GM21447 (cell line): ENCODE measurements at regions not wholly inside any gene's neighbourhood (a gene's known extent, or its start where the extent isn't known, plus 50 kb on each side); places are given as distances from the start of the nearest gene placed in this dataset.
A peak's percentile ranks its signal among the peaks of the same experiment; 100 is the strongest.

Source experiments
- ATAC-seq: cut with Tn5 transposase; IDR thresholded peaks from one replicate; pipeline ENCODE4 v1.9.1; 2021; ENCODE audit not compliant: unreplicated experiment

- no peak for ATAC-seq
Measured at GRCh38 chr13:62337109-62337880, 921.6 kb upstream of the PCDH20 start.

GRCh38 chr13:62336507-62336906, 920.9 kb upstream of the PCDH20 start:
- ATAC-seq: no peak

GRCh38 chr13:62333466-62333865, 917.8 kb upstream of the PCDH20 start:
- no peak for ATAC-seq

GRCh38 chr13:62331384-62331783, 915.7 kb upstream of the PCDH20 start:
- no peak for ATAC-seq

DNA sequence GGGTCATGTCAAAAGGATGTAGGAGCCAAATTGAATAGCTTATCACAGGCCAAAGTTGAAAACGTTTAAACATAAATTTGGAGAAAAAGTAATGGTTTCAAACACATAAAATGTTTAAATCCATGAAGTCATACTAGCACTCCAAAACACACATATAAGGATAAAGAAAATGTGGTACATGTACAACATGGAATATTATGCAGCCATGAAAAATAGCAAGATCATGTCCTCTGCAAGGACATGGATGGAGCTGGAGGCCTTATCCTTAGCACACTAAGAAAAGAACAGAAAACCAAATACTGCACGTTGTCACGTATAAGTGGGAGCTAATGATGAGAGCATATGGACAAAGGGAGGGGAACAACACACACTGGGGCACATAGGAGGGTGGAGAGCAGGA, 911.7 kb upstream of the PCDH20 start:
- no peak for ATAC-seq

DNA sequence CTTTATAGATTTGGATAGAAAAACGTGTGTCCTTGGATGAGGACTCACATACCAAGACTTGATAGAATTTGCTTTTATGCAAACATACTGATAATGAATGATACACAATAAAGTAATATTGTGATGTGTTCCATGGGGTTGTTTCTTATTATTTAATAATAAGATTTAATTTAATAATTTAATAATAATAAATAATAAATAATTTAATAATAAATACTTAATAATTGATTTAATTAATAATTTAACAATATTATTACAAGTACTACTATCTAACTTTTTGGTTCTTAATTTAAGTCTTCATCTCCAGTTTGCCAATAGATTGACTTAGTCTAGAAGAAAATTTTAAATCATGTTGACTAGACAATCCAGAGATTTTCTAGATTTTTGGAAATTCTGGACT, 909.2 kb upstream of the PCDH20 start:
- no peak for ATAC-seq

GRCh38 chr13:62321895-62322294, 906.2 kb upstream of the PCDH20 start:
- ATAC-seq: no peak

DNA sequence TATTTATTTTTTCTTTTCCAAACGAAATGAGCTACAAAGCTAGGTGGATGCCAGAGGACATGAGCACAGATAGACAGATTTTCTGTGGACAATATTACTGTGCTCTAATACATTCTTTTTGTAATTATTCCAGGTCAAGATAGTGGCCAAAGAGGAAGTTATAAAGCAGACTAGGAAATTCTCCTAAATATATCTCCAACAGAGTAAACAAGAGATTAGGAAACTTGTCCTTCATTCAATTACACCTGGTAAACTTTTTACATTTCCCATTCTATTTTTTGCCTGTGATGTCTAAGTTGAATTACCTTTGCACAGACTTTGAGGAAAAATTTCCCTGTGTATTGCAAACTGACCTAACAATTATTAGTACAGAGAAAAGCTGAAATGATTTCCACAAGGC, 905.5 kb upstream of the PCDH20 start:
- no peak for ATAC-seq

GRCh38 chr13:62320129-62321108, 904.8 kb upstream of the PCDH20 start:
- ATAC-seq: no peak

GRCh38 chr13:62309904-62310303, 894.3 kb upstream of the PCDH20 start:
- ATAC-seq: no peak

GRCh38 chr13:62305756-62306155, 890.1 kb upstream of the PCDH20 start:
- ATAC-seq: peak; percentile 59

DNA sequence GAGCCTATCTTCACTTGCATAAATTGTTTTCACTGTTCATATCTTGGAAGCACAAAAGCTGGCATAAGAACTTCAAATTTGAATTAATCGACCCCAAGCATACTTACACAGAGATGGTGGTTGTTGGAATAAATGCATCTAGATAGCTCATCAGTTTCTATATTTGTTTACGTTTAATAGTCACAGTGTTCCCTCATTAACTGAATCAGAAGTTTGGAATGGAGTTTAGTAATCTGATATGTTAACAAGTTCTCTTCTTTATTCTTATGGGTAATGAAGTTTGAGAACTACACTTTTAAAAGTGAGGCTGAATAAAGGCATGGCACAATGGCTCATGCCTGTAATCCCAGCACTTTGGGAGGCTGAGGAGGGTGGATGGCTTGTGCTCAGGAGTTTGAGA, 886.7 kb upstream of the PCDH20 start:
- no peak for ATAC-seq

- no peak for ATAC-seq
Measured at GRCh38 chr13:62299988-62300387, 884.3 kb upstream of the PCDH20 start.

DNA sequence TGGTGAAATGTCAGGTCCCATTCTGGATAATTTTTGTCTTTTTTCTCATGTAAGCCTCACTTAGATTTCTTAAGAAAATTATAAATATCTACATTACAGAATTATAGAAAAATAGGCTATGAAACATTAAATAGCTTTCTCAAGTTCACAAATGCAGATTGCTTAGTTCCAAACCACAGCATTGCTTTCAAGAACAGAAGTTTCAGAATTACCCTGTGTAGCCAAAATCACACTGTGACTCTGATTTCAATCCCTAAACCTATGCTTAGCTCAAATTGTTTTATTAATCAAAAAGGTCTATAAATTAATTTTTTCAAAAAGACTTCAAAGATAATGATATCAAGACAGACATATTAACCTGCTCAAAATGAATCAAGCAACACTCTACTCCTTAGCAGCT, 881.2 kb upstream of the PCDH20 start:
- ATAC-seq: no peak

GRCh38 chr13:62294244-62294643, 878.6 kb upstream of the PCDH20 start:
- no peak for ATAC-seq

DNA sequence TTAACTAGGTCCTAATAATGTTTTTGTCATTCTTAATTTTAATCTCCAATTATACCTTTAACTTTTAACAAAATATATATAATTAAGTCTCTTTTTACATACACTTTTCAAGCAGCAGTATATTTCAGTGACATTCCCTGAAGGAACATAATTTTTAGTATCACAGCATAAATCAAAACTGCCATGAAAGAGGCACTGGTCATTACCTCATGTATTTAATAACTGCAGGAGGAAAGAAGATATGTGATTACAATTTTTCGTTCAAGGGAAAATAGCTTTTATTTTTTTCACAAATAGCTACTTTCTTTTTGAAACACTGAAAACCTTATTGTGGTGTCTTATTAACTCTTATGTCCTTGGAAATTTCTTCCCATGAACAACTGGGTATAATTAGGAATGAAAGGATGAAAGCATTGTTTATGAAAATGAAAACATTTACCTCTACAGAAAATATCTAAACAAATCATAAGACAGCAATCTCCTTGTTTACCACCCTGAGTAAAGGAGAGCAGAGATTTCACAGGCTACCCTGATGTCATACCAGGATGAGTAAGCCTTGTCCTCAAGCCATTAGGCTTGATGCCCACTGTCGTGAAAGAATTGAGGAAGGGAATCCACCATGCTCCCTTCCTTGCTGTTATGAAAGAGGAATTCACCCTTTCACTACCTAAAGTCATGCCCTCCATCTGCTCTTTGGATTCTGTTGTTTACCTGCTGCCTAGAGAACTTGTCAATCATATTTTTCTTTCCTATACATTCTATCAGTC, 877.2 kb upstream of the PCDH20 start:
- ATAC-seq: no peak

GRCh38 chr13:62290542-62290941, 874.9 kb upstream of the PCDH20 start:
- no peak for ATAC-seq

DNA sequence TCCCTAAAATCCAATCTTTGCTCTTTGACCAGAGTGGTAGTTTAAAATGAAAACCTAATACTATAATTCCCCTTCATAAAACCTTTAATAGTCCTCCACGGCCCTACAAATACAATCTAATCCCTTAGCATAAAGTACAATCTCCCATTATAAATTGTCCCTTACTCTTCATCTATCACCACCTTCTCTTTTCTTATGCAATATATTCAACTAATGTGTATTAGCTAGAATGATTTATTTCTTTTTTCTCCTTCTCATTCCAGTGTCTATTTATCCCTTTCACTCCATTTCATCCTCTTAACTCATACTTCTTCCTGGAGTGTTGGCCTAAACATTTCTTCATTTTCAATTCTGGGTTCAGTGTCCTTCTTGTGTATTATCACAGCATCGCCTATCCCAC, 872.1 kb upstream of the PCDH20 start:
- no peak for ATAC-seq

GRCh38 chr13:62280590-62280989, 864.9 kb upstream of the PCDH20 start:
- ATAC-seq: no peak

DNA sequence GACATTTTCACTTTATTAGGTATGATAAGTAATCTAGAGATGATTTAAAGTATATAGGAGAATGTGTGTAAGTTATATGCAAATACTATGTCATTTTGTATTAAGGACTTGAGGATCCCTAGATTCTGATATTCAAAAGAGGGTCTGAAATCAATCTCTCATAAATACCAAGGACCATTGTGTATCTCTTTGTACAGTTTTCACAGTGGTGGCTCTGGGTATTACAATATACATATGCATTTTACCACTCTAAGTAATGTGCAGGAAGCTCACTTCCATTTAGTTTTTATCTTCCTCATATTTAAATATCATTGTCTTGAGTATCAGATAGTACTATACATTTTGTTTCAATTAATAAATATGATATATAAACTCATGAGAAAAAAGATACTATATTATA, 862.6 kb upstream of the PCDH20 start:
- ATAC-seq: no peak

DNA sequence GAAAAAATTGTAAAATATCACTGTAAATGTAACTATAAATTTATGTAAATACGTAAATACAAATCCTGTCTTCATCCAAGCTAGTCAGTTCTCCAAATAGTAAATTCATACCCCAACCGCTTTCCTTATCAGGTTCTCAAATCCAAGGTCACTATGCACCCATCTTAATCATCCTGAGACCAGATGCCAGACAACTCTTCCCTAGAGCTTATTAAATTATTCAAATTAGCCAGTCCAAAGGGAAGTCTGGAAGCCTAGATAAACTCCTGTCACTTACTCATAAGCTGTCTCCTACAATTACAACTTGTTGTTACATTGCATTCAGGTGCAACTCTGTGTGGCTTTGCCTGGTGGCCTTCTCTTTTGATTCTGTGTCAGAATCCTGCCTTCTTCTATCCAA, 836.1 kb upstream of the PCDH20 start:
- no peak for ATAC-seq
